Astrocyte (in vitro differentiated cells and primary cell): ENCODE measurements at regions not wholly inside any gene's neighbourhood (a gene's known extent, or its start where the extent isn't known, plus 50 kb on each side); places are given as distances from the start of the nearest gene placed in this dataset.

ENCODE experiments used
- EZH2 ChIP-seq: IDR thresholded peaks from 2 replicates; pipeline ENCODE4 v1.6.1; 2012; ENCODE audit warnings: mild to moderate bottlenecking, low read length, inconsistent platforms; ENCODE audit not compliant: insufficient read depth
- TF ChIP-seq, protein P1 (sequence below): IDR thresholded peaks from 2 replicates; pipeline ENCODE4 v1.5.1; 2011; ENCODE audit warnings: low read depth, mild to moderate bottlenecking, inconsistent platforms, low read length, moderate library complexity; ENCODE audit not compliant: insufficient read depth

DNA sequence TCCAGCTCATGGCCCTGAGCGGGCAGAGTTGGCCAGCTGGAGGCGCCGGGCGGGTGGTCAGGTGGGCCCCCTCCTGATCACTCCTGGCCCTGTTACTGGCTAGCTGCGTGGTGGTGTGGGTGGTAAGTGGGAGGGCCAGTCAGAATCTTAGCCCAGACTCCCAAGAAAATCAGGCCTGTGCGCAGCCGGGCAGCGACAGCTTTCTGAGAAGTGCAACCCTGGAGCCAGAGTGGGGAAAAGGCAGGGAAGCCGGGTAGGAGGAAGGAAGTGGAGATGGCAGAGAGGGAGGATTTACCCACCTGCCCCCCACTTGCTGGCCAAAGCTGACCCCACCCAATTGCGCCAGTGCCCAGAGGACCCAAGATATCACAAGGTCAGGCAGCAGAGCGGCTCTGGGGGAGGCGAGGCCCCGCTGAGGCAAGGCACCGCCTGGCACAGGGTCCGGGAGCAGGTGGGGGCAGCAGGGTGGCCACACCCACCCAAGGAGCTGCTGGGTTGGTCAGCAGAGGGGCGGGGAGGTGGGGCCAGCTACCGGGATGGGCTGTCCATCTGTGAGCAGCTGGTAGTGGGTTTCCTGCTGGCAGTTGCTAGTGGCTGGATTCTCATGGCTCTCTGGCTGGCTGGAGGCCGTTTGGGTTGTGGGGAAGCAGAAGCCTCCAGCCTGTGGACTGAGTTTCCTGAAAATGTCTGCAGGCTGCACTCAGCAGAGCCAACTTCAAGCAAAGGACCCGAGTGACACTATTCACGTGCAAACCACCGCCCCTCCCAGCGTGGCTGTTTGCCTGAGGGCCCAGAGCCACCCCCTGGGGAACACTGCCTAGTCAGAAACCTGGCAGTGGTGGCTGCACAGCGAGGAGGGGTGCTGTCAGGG, 196.4 kb downstream of the IGLL1 start:
- TF ChIP-seq, protein P1, sequence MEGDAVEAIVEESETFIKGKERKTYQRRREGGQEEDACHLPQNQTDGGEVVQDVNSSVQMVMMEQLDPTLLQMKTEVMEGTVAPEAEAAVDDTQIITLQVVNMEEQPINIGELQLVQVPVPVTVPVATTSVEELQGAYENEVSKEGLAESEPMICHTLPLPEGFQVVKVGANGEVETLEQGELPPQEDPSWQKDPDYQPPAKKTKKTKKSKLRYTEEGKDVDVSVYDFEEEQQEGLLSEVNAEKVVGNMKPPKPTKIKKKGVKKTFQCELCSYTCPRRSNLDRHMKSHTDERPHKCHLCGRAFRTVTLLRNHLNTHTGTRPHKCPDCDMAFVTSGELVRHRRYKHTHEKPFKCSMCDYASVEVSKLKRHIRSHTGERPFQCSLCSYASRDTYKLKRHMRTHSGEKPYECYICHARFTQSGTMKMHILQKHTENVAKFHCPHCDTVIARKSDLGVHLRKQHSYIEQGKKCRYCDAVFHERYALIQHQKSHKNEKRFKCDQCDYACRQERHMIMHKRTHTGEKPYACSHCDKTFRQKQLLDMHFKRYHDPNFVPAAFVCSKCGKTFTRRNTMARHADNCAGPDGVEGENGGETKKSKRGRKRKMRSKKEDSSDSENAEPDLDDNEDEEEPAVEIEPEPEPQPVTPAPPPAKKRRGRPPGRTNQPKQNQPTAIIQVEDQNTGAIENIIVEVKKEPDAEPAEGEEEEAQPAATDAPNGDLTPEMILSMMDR: no peak
- TF ChIP-seq EZH2: no peak
